ENCODE measurements at regions not wholly inside any gene's neighbourhood (a gene's known extent, or its start where the extent isn't known, plus 50 kb on each side); places are given as distances from the start of the nearest gene placed in this dataset.

- H4K8ac ChIP-seq (replicated peaks; ENCODE audit: insufficient read length, low read depth, low read length): no peak overlapping the region
- H3K79me2 ChIP-seq (ENCODE audit: insufficient read depth, low read length): no peaks in the 10 kb centered on the region
- no peaks in the 10 kb centered on the region for H3K4me1 ChIP-seq (ENCODE audit: insufficient read depth, low read length)
- no peak overlapping the region for H3K27ac ChIP-seq (ENCODE audit: insufficient read length, low read depth, low read length)
- H3K4me2 ChIP-seq (ENCODE audit: insufficient read depth, insufficient read length, low read length): no peak overlapping the region
- H3K14ac ChIP-seq (ENCODE audit: insufficient read depth, low read length): no peak overlapping the region
- no peak overlapping the region for H2BK20ac ChIP-seq (ENCODE audit: low read depth, low read length, poor library complexity, severe bottlenecking)
- H3K79me1 ChIP-seq (ENCODE audit: insufficient read depth, low read depth, low read length, poor library complexity, severe bottlenecking): no peaks in the 10 kb centered on the region
- H3K18ac ChIP-seq (ENCODE audit: insufficient read length, low read depth, low read length): no peak overlapping the region
- H3K9me3 ChIP-seq (ENCODE audit: control insufficient read depth, low read depth, low read length): peaks cover 23% of the 10 kb centered on the region
- H3K36me3 Mint-ChIP-seq (ENCODE audit: insufficient read depth in 1 of 3, low read depth in 3 of 3): peaks cover 0 to 36% (median 12%) of the 10 kb centered on the region in 3 experiments; a peak in 6 of 7 replicates
- no peak overlapping the region for H3K56ac ChIP-seq (ENCODE audit: insufficient read length, low read depth, low read length)
- no peak overlapping the region for H2BK15ac ChIP-seq (ENCODE audit: low read depth, low read length)
- no peak overlapping the region for H3T11ph ChIP-seq (ENCODE audit: low read length)
- peaks cover 23 to 35% of the 10 kb centered on the region in 2 experiments for H3K9me3 Mint-ChIP-seq
- H2AFZ ChIP-seq (ENCODE audit: low read length): no peak overlapping the region
- H3K9ac ChIP-seq (ENCODE audit: extremely low read depth, insufficient read length, low read length): no peak overlapping the region
- no peak for DNase-seq
- no peaks in the 10 kb centered on the region for H3K4me1 Mint-ChIP-seq
- H2BK5ac ChIP-seq (ENCODE audit: insufficient read length, low read length): no peak overlapping the region
- H3K27me3 Mint-ChIP-seq (ENCODE audit: low read depth): no peaks in the 10 kb centered on the region
- no peaks in the 10 kb centered on the region for H3K23me2 ChIP-seq (ENCODE audit: insufficient read length, low read depth, low read length, poor library complexity, severe bottlenecking)
- H2AK5ac ChIP-seq (ENCODE audit: insufficient read length, low read length): no peak overlapping the region
- H4K5ac ChIP-seq (ENCODE audit: insufficient read length, low read depth, low read length): no peak overlapping the region
- no peak overlapping the region for H3K4ac ChIP-seq (ENCODE audit: low read depth, low read length)
- TF ChIP-seq CTCF (conservative IDR thresholded peaks at IDR 0.05): no peak
- no peaks in the 10 kb centered on the region for H3K27me3 ChIP-seq (ENCODE audit: insufficient read depth, low read length)
- WGBS (ENCODE audit: extremely low coverage, insufficient read length, low lambda C conversion rate): no CpG with 5 or more reads among the region's 1 CpG
- no peaks in the 10 kb centered on the region for H4K20me1 ChIP-seq (ENCODE audit: control insufficient read depth, insufficient read depth, insufficient read length)
- H3K27ac Mint-ChIP-seq: no peak overlapping the region
- H2BK12ac ChIP-seq (ENCODE audit: insufficient read length, low read depth, low read length): no peak overlapping the region
- no peak overlapping the region for H3K4me3 Mint-ChIP-seq
- H4K91ac ChIP-seq (ENCODE audit: insufficient read length, low read depth, low read length): no peak overlapping the region
- H3K23ac ChIP-seq (ENCODE audit: insufficient read length, low read depth, low read length): no peak overlapping the region
- H2BK120ac ChIP-seq (ENCODE audit: low read depth, low read length, poor library complexity, severe bottlenecking): no peak overlapping the region
Measured at GRCh38 chr3:83729576-83729975, 1229.2 kb upstream of the CADM2 start.
